ENCODE measurements at regions not wholly inside any gene's neighbourhood (a gene's known extent, or its start where the extent isn't known, plus 50 kb on each side); places are given as distances from the start of the nearest gene placed in this dataset.

- TF ChIP-seq CTCF (IDR thresholded peaks at IDR 0.05; ENCODE audit: low read depth, low read length, missing input control) (no peak), JUND (IDR thresholded peaks at IDR 0.05) (no peak), REST (IDR thresholded peaks at IDR 0.05) (no peak), HNF4G (IDR thresholded peaks at IDR 0.05) (no peak), HNF4A (conservative IDR thresholded peaks at IDR 0.05) (no peak), TAF1 (conservative IDR thresholded peaks at IDR 0.05) (no peak), YY1 (IDR thresholded peaks at IDR 0.05) (no peak), MAX (IDR thresholded peaks at IDR 0.05) (no peak), GABPA (IDR thresholded peaks at IDR 0.05 in 1 of 2, conservative IDR thresholded peaks at IDR 0.05 in 1 of 2) (no peak)
These were observed 97.3 kb upstream of the MLIP start for GRCh38 chr6:54013966-54014365.
